GM18951 (cell line): ENCODE measurements at regions not wholly inside any gene's neighbourhood (a gene's known extent, or its start where the extent isn't known, plus 50 kb on each side); places are given as distances from the start of the nearest gene placed in this dataset.

Source experiments
- POLR2A ChIP-seq: IDR thresholded peaks from 4 replicates; pipeline ENCODE4 v1.6.1; 2011; ENCODE audit warnings: mild to moderate bottlenecking; ENCODE audit not compliant: insufficient read length, insufficient read depth; ENCODE audit errors: extremely low read depth
- in situ Hi-C: fragments of 300-500 bp; cut with MboI; formaldehyde crosslinking; loops from one replicate; pipeline ENCODE4 v1.12.0; 2022; ENCODE audit warnings: low sequenced_read_pairs, mixed read lengths, inconsistent platforms; ENCODE audit not compliant: unreplicated experiment

- in situ Hi-C loops = no loop called here
- no peak for TF ChIP-seq POLR2A
Observed at GRCh38 chr18:77959248-77959647, 709.6 kb downstream of the GALR1 start.

GRCh38 chr18:77960791-77961410, 711.3 kb downstream of the GALR1 start:
- in situ Hi-C loops = no loop called here
- TF ChIP-seq POLR2A = no peak

DNA sequence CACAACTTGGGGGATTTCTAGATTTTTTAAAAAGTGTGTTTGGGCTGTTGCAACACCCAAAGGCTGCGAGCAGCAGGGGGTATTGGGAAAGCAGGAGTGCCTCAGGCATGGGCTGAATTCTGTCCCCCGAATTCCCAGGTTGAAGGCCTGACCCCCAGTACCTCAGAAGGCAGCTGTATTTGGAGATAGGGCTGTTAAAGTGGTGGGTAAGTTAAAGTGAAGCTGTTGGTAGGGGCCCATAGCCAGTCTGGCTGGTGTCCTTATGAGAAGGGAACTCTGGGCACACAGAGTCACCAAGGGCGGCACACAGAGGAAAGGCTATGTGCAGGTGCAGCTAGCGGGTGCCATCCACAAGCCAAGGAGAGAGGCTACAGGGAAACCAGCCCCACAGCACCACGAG, 717.4 kb downstream of the GALR1 start:
- TF ChIP-seq POLR2A = no peak
- in situ Hi-C loops = no loop called here

- no peak for TF ChIP-seq POLR2A
- in situ Hi-C loops = no loop called here
Observed at GRCh38 chr18:77967791-77968190, 718.1 kb downstream of the GALR1 start.

DNA sequence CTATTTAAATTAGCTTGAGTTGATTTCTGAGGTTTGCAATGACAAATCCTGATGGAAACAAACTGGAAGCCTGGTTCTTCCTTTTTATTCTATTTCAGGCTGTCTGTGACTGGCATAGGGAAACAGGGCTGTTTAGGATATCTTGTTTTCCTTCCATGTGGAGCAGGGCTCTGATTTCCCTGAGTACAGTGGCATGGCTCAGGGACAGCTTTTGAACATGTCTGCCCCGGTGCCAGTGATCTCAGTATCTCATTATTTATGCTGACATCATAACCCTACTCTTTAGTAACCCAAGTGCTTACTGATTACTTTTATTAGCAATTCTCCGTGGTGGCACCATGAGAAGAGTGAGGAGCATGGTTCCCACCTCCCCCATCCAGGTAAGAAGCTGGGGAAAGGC, 720.3 kb downstream of the GALR1 start:
- TF ChIP-seq POLR2A = no peak
- in situ Hi-C loops = no loop called here

- no peak for TF ChIP-seq POLR2A
- in situ Hi-C loops = no loop called here
Observed at GRCh38 chr18:77970814-77971213, 721.2 kb downstream of the GALR1 start.

GRCh38 chr18:77973745-77974144, 724.1 kb downstream of the GALR1 start:
- in situ Hi-C loops = no loop called here
- TF ChIP-seq POLR2A = no peak

DNA sequence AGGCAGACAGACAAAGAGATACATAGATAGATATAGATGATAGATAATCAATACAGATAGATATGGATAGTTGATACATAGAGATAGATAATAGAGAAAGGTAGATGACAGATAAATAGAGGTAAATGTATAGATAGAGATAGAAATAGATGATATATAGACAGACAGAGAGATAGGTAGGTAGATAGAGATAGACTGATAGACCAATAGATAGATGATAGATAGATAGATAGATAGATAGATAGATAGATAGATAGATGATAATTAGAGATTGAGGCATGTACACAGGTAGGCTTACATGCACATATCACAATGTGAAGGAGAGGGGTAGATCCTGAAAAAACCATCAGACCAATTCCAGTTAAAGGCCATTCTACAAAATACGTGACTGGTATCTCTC, 724.7 kb downstream of the GALR1 start:
- in situ Hi-C loops = no loop called here
- no peak for TF ChIP-seq POLR2A

GRCh38 chr18:77977331-77977730, 727.7 kb downstream of the GALR1 start:
- no peak for TF ChIP-seq POLR2A
- in situ Hi-C loops = no loop called here

- TF ChIP-seq POLR2A = no peak
- in situ Hi-C loops = no loop called here
Observed at GRCh38 chr18:77980275-77980674, 730.6 kb downstream of the GALR1 start.

DNA sequence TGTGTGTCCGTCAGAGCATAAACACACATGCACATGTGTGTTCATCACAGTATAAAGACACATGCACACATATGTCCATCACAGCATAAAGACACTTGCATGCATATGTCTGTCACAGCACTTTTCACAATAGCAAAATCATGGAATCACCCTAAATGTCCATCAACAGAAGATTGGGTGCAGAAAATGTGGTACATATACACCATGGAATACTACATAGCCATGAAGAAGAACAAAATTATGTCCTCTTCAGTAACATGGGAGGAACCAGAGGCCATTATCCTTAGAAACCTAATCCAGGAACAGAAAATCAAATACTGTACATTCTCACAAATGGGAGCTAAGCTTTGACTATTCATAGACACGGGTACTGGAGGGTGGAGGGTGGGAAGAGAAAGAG, 732.2 kb downstream of the GALR1 start:
- no peak for TF ChIP-seq POLR2A
- in situ Hi-C loops = no loop called here

DNA sequence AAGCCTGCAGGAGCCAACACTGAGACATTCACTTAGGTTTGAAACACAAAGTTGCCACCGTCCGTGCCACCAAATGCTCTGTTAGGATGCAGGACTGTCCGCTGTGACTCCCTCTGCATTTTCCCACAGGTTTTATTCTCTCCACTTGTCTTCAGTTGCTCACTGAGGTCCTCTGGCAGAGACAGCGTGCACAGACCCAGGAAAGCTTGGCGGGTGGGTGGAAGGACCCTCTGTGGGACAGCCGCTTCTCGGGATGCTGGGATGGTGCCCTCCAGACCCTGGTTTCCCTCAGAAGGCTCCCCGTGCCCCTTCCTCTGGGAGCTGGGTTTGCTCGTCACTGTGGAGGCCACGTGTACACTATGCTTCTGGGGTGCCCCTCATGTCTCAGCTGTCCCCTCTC, 733.6 kb downstream of the GALR1 start:
- TF ChIP-seq POLR2A = no peak
- in situ Hi-C loops = no loop called here

DNA sequence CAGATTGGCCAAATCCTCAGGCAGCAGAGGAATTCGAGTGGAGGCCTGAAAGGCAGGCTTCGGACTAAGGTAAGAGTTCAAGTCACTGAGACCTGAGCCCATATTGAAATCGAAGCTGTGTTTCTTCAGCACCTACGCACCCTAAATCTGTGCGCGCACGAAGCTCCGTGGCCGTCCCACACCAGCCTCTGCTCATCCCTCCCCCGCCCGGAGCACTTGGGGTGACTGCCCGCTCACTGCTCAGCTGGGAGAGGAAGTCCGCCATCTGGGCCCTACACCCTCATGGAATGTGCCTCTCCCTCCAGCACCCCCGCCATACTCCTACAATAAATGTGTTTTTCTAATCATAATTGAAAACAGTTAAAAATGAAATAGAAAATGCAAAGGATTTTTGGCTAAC, 734.5 kb downstream of the GALR1 start:
- in situ Hi-C loops = no loop called here
- no peak for TF ChIP-seq POLR2A

DNA sequence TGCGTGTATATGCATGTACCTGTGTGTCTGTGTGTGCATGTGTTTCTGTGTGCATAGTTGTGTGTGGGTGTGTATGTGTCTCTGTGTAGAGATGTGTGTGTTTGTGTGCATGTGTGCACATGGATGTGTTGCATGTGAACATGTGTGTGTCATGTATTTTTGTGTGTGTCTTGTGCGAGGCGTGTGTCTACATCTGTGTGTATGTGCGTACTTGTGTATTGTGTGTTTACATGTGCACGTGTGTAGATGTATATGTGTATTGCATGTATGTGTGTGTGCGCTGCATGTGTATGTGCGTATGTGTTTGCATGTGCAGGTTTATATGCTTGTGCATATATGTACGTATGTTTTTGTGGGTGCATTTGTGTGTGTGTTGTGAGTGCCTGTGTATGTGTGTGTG, 735.2 kb downstream of the GALR1 start:
- no peak for TF ChIP-seq POLR2A
- in situ Hi-C loops = no loop called here

DNA sequence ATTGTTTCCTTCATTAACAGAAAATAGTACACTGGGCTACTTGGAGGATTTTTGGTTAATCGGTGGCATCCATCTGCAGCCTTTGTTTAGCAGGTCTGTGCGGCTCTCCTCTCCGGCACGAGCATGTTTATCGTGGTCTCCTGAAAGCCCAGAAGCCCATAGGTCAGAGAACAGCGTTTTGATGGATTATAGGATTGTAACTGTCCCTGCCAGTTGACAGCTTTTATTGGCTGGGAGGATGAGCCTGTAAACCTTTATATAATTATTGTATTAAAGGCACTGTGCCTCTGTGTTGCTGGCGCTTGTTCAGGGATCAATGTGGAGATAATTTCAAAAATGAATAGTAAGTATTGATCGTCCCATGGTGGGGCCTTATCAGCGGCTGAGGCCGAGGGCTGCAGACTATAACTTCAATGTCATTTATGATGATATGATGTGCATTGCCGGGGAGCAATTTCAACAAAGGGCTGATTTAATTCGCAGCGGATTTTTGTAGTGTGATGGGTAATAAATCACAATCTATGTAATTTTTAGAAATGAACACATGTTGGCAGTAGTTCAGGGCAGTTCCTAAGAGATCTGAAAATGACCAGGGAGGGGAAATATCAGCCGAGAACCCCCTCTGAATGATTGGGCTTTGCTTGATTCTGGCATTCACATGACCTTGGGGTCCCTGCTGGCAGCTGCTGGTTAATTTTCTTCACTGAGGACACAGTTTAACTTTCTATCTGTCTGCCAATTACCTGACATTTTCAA, 736.1 kb downstream of the GALR1 start:
- no peak for TF ChIP-seq POLR2A
- in situ Hi-C loops = no loop called here

DNA sequence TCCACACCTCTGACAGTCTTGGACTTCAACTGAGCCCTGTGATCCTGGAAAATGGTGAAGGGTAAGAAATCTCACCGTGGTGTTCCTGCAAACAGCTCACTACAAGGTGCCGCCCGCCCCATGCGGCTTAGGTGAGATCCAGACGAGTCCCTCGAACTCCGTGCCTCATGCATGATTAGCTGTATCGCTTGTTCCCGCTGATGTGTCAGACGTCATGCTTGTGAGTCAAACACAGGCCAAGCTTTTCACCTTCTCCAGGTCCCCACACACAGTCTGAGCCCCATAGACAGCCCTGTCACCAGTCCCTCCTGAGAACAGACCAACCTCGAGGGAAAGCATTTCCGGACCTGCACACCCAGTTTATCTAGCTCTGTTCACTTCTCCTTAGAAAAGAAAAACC, 740.5 kb downstream of the GALR1 start:
- in situ Hi-C loops = no loop called here
- no peak for TF ChIP-seq POLR2A
